Smooth muscle cell (in vitro differentiated cells): ENCODE measurements at regions not wholly inside any gene's neighbourhood (a gene's known extent, or its start where the extent isn't known, plus 50 kb on each side); places are given as distances from the start of the nearest gene placed in this dataset.

Experiments
- DNase-seq: peaks from one replicate; lab custom pipeline; 2025; ENCODE audit not compliant: unreplicated experiment; lab: John Stamatoyannopoulos, UW
- H2AFZ ChIP-seq: fragments of 200-600 bp; sonication (generic); 2 replicates; pipeline ENCODE4 v1.6.0; 2016; ENCODE audit warnings: antibody characterized with exemption, low read depth, mild to moderate bottlenecking
- H3F3A ChIP-seq: fragments of 200-600 bp; sonication (generic); 2 replicates; pipeline ENCODE4 v1.6.0; 2017; ENCODE audit warnings: antibody characterized with exemption, low read depth
- H3K27ac ChIP-seq: fragments of 200-600 bp; sonication (generic); 2 replicates; pipeline ENCODE4 v1.5.1; 2016; ENCODE audit warnings: low read depth, mild to moderate bottlenecking
- H3K27me3 ChIP-seq: fragments of 200-600 bp; sonication (generic); 2 replicates; pipeline ENCODE4 v1.6.1; 2016; ENCODE audit warnings: low read depth, mild to moderate bottlenecking
- H3K36me3 ChIP-seq: fragments of 200-600 bp; sonication (generic); 2 replicates; pipeline ENCODE4 v1.5.1; 2016; ENCODE audit warnings: low read depth
- H3K4me1 ChIP-seq: fragments of 200-600 bp; sonication (generic); 2 replicates; pipeline ENCODE4 v1.5.1; 2016; ENCODE audit warnings: low read depth
- H3K4me2 ChIP-seq: fragments of 200-600 bp; sonication (generic); 2 replicates; pipeline ENCODE4 v1.6.0; 2016; ENCODE audit warnings: mild to moderate bottlenecking
- H3K4me3 ChIP-seq: fragments of 200-600 bp; sonication (generic); 2 replicates; pipeline ENCODE4 v1.5.1; 2016; ENCODE audit warnings: mild to moderate bottlenecking
- H3K79me2 ChIP-seq: fragments of 200-600 bp; sonication (generic); 2 replicates; pipeline ENCODE4 v1.6.0; 2016; ENCODE audit warnings: low read depth, mild to moderate bottlenecking
- H3K9ac ChIP-seq: fragments of 200-600 bp; sonication (generic); 2 replicates; pipeline ENCODE4 v1.6.0; 2016; ENCODE audit warnings: low read depth
- H3K9me3 ChIP-seq: fragments of 200-600 bp; sonication (generic); replicated peaks from 2 replicates; pipeline ENCODE4 v1.5.1; 2016; ENCODE audit warnings: low read depth
- H4K20me1 ChIP-seq: fragments of 200-600 bp; sonication (generic); 2 replicates; pipeline ENCODE4 v1.6.0; 2016; ENCODE audit warnings: low read depth
- WGBS: methylation state at CpG from one replicate; pipeline ENCODE4 v1.1.7; 2016; ENCODE audit warnings: low lambda C conversion rate; 5-methylcytosine and 5-hydroxymethylcytosine counted together
- TF ChIP-seq, protein P1 (sequence below): fragments of 200-600 bp; sonication (generic); IDR thresholded peaks from 2 replicates; pipeline ENCODE4 v1.5.1; 2017; ENCODE audit warnings: borderline replicate concordance, mild to moderate bottlenecking, antibody characterized with exemption; ENCODE audit not compliant: insufficient read depth, poor library complexity, severe bottlenecking

DNA sequence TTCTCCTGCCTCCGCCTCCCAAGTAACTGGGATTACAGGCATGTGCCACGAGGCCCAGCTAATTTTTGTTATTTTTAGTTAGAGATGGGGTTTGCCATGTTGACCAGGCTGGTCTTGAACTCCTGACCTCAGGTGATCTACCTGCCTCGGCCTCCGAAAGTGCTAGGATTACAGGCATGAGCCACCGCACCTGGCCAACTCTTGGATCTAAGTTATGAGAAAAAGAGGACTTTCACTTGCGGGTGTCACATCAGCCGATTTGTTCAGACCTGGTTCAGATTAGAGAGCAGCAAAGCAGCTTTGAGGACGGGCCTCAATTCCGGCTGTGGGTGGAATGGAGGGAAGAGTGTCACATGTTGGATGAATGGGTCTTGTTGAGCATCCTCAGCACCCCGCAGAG lies 61.0 kb upstream of the FGFR2 start:
- DNase-seq, result no peak
- H3K27ac ChIP-seq, result no peak overlapping the region
- no peaks in the 10 kb centered on the region for H3K27me3 ChIP-seq
- no peak overlapping the region for H2AFZ ChIP-seq
- no peaks in the 10 kb centered on the region for H3K4me1 ChIP-seq
- no peaks in the 10 kb centered on the region for H3K9me3 ChIP-seq
- no peaks in the 10 kb centered on the region for H3F3A ChIP-seq
- H4K20me1 ChIP-seq, result no peaks in the 10 kb centered on the region
- no peaks in the 10 kb centered on the region for H3K79me2 ChIP-seq
- TF ChIP-seq, protein P1, sequence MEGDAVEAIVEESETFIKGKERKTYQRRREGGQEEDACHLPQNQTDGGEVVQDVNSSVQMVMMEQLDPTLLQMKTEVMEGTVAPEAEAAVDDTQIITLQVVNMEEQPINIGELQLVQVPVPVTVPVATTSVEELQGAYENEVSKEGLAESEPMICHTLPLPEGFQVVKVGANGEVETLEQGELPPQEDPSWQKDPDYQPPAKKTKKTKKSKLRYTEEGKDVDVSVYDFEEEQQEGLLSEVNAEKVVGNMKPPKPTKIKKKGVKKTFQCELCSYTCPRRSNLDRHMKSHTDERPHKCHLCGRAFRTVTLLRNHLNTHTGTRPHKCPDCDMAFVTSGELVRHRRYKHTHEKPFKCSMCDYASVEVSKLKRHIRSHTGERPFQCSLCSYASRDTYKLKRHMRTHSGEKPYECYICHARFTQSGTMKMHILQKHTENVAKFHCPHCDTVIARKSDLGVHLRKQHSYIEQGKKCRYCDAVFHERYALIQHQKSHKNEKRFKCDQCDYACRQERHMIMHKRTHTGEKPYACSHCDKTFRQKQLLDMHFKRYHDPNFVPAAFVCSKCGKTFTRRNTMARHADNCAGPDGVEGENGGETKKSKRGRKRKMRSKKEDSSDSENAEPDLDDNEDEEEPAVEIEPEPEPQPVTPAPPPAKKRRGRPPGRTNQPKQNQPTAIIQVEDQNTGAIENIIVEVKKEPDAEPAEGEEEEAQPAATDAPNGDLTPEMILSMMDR, result no peak
- H3K4me3 ChIP-seq, result no peak overlapping the region
- no peaks in the 10 kb centered on the region for H3K36me3 ChIP-seq
- no peak overlapping the region for H3K4me2 ChIP-seq
- whole genome bisulfite sequencing, result 81% methylated on average over 10 of the region's 10 CpGs
- no peak overlapping the region for H3K9ac ChIP-seq

DNA sequence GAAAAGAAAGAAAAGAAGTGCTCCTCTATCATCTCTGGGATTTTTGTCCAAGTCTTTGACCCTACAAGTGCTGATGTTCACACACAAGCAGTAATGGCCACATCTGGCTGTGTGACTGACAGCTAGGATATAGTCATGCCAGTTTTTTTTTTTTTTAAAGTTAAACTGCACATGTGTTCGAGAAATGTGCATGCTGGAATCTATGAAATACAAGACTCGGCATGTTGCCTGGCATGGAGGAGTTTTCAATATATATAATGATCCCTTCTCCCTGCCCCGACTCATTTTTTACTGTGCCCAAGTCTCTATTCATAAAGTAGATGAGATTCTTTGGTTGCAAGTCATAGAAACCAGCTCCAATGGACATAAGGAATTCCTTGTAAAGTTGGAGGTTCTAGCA lies 60.4 kb upstream of the FGFR2 start:
- no peaks in the 10 kb centered on the region for H3K27me3 ChIP-seq
- WGBS, result 77% methylated on average over 3 of the region's 3 CpGs
- no peaks in the 10 kb centered on the region for H4K20me1 ChIP-seq
- H3K9me3 ChIP-seq, result no peaks in the 10 kb centered on the region
- TF ChIP-seq, protein P1, result no peak
- no peak overlapping the region for H2AFZ ChIP-seq
- H3K4me1 ChIP-seq, result no peaks in the 10 kb centered on the region
- no peaks in the 10 kb centered on the region for H3K36me3 ChIP-seq
- DNase-seq, result no peak
- H3F3A ChIP-seq, result no peaks in the 10 kb centered on the region
- H3K9ac ChIP-seq, result no peak overlapping the region
- H3K4me2 ChIP-seq, result no peak overlapping the region
- H3K79me2 ChIP-seq, result no peaks in the 10 kb centered on the region
- H3K4me3 ChIP-seq, result no peak overlapping the region
- no peak overlapping the region for H3K27ac ChIP-seq

DNA sequence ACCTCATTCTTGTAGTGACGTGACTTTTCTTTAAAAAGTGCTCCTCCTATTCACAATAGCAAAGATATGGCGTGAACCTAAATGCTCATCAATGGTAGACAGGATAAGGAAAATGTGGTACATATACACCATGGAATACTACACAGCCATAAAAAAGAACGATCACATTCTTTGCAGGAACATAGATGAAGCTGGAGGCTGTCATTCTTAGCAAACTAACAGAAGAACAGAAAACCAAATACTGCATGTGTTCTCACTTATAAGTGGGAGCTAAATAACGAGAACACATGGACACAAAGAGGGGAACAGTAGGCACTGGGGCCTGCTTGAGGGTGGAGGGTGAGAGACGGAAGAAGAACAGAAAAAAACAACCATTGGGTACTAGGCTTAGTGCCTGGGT lies 59.9 kb upstream of the FGFR2 start:
- no peaks in the 10 kb centered on the region for H4K20me1 ChIP-seq
- DNase-seq, result no peak
- WGBS, result 97% methylated on average over 5 of the region's 5 CpGs

More for the DNA sequence above, 59.9 kb upstream of the FGFR2 start:
- Histone ChIP-seq H3K79me2 (no peaks in the 10 kb centered on the region), H3K27me3 (no peaks in the 10 kb centered on the region), H3F3A (no peaks in the 10 kb centered on the region), H3K9ac (no peak overlapping the region), H3K4me3 (no peak overlapping the region), H3K27ac (no peak overlapping the region), H2AFZ (no peak overlapping the region), H3K36me3 (no peaks in the 10 kb centered on the region), H3K9me3 (no peaks in the 10 kb centered on the region), H3K4me1 (no peaks in the 10 kb centered on the region), H3K4me2 (no peak overlapping the region)
- TF ChIP-seq, protein P1, result no peak
